HG03097 (cell line): ENCODE measurements at regions not wholly inside any gene's neighbourhood (a gene's known extent, or its start where the extent isn't known, plus 50 kb on each side); places are given as distances from the start of the nearest gene placed in this dataset.

Experiments
- ATAC-seq: cut with Tn5 transposase; IDR thresholded peaks from one replicate; pipeline ENCODE4 v1.9.1; 2021; ENCODE audit not compliant: unreplicated experiment, low FRiP score

DNA sequence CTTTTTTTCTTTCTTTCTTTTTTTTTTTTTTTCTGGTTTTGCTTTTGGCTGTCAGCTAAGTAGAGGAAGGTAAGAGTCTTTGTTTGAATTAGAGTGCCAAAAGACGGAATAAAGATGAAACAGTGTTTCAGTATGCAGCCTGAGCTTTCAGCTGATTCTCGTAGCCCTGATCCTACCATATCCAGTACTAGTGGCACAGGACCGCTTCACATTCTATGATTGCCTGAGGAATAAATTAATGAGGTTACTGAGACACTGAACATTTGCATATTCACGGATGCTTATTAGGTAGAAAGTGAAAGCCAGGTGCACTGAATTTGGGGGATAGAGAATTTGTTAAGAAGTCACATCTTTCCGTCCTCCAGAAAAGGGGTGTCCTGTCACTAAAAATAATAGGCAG, 421.5 kb upstream of the POU3F3 start:
- no peak for ATAC-seq

GRCh38 chr2:104432991-104433390, 420.9 kb upstream of the POU3F3 start:
- ATAC-seq, result no peak

GRCh38 chr2:104433657-104434056, 420.3 kb upstream of the POU3F3 start:
- no peak for ATAC-seq

DNA sequence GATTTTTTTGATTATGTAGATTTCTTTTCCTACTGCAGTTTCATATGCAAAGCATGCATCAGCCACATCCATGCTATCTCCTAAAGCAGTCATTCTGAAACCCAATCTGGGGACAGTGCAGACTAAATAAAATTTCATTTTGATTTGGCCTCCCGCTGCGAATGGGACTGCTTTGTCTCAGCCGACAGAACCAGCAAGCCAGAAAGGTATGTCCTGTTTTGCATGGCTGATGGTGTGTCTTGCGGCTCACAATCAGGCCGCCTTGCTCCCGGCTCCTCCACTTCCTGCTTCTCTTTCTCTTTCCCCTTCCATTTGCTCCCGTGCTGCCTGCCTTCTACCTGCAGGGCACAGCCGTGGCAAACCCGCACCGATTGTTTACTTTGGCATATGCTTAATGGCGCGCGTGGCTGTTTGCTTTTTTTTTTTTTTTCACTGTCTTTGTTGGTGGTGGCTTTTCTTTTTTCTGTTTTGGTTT, 419.6 kb upstream of the POU3F3 start:
- no peak for ATAC-seq

DNA sequence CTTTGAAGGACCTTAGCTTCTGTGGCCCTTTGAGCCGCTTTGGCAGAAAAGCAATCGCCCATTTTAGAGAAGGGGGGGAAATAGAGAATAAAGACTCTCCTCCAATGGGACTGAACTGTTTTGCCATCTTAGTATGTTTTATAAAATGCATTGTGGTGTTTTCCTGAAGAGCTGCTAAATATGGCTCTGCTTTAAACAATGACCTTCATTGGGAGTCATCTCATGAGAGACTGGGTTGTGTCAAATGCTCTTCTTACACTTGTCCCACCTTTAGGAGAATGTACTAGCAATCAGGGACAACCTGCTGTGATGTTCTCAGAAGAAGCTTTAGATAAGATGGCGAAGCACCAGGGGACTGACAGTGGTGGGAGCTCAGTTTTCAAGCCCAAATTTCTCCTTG, 418.9 kb upstream of the POU3F3 start:
- no peak for ATAC-seq

DNA sequence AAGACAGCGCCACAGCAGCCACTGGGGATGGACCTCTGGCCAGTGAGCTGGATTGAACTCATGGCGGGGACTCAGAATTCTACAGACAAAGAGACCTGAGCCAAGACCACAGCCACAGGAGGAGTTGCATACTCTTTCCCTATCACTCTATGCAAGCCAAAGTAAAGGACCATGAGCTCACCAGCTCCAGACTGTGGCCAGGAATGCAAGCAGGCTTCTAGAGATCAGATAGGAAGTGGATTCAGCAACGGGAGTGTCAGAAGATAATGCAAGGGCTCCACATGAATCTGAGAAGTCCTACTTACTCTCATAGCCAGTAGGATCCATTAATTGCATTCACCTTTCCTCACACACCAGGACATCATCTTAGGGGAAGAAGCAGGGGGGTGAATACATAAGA, 415.4 kb upstream of the POU3F3 start:
- no peak for ATAC-seq

- no peak for ATAC-seq
Observed at GRCh38 chr2:104443145-104443544, 410.8 kb upstream of the POU3F3 start.

DNA sequence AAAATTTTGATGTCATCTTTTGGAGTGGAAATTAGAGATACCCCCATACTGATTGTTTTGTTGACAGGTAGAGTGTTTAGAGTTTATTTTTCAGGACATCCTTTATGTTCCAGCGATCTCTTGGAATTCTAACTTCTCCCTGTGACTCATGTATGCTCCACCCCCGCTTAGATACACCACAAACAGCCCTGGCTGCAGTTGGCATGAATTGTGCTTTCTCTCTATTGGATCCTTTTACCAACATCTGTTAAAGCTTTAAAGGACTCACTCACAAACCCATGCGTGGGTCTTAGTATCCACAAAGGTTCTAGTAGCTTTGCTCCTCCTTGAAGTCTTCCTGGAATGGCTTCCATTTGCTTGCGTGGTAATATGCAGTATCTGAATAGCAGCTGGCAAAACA, 409.5 kb upstream of the POU3F3 start:
- ATAC-seq, result no peak

- ATAC-seq, result no peak
Observed at GRCh38 chr2:104444889-104445288, 409.0 kb upstream of the POU3F3 start.

DNA sequence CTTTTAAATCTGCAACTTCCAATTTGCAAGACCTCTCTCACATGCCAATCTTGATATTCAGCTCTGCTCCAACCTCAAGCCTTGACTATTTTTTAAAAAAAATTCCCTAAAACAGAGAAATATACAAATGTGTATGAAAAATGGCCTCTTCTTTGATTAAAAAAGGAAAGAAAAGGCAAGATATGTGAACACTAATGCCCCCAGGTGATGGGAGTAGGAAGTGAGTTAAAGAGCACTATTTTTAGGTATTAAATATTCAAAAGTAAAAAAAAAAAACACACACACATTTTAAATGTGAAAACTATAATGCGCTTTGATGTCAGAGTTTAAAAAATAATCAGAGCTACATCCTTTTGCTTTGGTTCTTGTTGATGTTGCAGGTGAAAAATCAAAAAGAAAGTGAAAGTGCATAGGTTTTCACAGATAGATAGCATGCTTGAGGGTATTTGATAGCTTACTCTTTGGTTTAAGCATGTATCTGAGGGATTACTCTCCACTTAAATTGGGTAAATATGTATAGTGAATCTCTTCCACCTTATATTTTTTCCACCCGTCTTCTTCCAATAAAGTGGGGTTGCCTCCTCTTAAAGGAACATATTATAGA, 406.0 kb upstream of the POU3F3 start:
- no peak for ATAC-seq

DNA sequence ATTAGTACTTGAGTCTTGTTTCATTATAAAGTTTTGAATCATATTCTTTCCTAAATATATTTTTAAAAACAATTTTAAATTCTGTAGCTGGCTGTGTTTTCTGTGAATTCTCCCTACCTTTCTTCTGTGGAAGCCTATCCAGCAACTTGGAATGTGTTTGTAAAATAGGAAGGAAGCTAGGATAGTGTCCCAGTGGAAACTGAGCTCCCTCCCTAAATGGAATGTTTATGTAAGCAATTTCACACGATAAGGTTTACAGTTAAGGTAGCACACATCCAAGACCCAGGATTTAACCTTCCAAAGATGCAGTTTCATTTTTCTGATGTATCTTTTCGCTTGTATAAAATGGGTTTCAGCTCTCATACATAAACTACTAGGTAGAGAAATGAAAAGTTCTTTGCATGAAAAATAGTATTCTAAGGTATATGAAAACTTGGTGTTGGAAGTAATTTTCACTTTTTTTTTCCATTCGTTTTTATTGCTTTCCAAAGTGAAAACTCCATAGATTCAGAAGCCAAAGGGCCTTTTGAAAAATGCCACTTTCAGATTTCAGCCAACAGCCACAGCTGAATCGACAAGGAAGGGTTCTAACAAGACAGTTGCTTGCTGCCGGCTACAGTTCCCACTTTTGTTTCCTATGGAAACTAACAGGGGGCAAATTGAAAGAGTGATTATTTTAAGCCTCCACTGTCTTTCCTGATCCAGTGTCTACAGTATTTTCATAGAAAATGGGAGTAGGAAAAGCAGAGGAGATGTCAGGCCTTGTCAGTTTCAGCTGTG, 405.1 kb upstream of the POU3F3 start:
- ATAC-seq, result no peak

DNA sequence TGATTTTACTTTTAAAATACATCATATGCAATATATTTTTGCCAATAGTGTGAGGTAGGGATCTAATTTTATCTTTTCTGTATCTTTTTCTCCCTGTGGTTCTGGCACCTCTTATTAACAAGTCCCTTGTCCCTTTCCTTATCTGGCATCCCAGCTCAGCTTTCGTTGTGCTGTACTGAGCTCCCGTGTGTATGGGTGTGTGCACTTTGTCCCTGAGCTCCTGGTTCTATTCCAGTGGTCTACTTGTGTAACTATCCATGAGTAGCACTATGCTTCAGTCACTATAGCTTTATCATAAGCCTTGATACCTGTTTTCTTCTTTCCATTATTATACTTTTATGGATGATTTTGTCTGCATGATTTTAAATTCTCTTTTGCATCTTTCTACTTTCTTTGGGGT, 401.4 kb upstream of the POU3F3 start:
- no peak for ATAC-seq

DNA sequence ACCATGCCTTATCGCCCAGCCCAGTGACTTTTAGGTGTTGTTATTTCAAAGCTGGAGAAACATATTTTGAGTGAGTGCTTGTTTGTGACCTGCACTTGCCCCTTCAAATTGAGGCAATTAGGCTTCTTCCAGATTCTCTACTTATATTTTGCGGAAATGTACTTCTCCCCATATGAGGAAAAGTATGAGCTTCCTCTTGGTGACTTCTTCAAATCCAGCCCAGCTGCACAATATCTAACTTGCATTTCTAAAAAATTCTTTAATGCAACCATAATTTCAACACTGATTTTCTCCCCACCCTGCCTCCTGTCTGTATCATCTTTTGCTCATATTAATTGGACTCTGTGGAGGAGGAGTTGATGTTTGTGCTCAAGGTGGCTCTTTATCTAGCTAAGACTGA, 391.2 kb upstream of the POU3F3 start:
- no peak for ATAC-seq

GRCh38 chr2:104465981-104466380, 387.9 kb upstream of the POU3F3 start:
- no peak for ATAC-seq

DNA sequence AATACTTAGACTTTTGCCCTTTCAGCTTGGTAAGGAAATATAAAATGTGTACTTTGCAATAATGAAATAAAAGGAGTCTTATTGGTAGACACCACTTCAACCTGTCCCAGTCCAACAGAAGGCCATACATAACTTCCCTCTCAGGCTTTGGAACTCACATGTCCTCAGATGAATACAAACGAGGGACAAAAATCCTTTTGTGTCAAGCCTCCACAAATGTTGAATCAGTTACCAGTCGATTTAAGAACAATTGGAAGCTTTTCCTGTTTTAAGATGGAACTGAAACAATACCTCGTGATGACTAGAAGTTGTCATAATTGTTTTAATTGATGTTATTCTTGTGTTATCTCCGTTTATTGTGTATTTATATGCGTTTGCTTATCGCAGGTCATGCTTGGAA, 385.1 kb upstream of the POU3F3 start:
- no peak for ATAC-seq

DNA sequence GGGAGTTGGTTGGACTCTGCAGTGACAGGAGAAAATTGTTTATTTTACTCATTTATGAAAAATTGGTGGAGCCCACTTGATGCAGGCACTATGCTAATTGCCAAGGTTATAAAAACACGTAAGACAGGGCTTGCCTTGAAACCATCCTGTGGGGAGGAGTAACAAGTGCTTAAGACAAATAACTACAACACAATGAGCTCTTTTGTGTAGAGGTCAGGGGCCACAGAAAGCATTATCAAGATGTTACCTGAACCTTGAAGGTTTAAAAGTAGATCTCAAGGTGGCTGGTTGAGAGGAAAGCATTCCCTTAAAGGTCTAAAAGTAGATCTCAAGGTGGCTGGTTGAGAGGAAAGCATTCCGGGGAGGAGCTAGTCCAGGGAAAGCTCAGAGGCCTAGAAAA, 381.8 kb upstream of the POU3F3 start:
- ATAC-seq, result no peak

GRCh38 chr2:104473546-104473945, 380.4 kb upstream of the POU3F3 start:
- no peak for ATAC-seq

DNA sequence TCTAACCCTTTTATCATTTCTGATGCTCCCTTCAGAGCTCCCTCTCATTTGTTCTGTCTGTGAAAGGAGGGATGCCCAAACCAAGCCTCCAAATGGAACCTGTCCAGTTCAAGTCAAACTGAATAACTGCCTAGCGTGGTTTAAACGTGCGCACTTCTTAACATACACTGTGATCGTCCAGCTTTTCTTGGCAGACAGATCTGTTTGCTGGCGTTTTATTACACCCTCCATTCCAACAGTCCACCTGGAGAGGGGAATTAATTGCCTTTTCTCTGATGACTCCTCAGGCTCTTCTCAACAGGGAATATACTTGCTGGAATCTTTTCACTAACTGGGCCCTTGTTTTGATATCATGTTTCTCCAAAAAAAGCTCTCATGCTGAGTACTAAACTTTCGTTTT, 379.2 kb upstream of the POU3F3 start:
- ATAC-seq, result no peak

GRCh38 chr2:104476075-104476474, 377.8 kb upstream of the POU3F3 start:
- no peak for ATAC-seq

- no peak for ATAC-seq
Observed at GRCh38 chr2:104476563-104476988, 377.3 kb upstream of the POU3F3 start.

- ATAC-seq, result no peak
Observed at GRCh38 chr2:104481341-104481740, 372.6 kb upstream of the POU3F3 start.

- no peak for ATAC-seq
Observed at GRCh38 chr2:104487366-104487765, 366.5 kb upstream of the POU3F3 start.
